ENCODE measurements at regions not wholly inside any gene's neighbourhood (a gene's known extent, or its start where the extent isn't known, plus 50 kb on each side); places are given as distances from the start of the nearest gene placed in this dataset.

DNA sequence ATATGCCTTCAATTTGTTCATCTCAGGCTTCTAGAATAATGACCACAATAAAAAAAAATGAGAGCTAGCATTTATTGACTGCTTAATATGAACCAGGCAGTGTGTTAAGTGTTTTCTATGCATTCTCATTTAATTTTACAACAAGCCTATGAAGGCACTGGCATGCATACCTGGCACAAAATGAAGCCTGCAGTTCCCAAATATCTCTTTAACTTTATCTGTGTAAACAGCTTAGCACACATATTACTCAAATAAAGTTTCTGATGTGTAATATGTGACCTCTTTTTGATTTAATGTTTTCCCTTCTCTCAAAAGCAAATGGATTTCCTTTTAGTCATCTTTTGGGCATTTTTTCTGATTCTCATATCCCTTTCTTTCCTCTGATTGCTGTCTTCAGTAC lies 671.8 kb downstream of the PCDH7 start:
- Histone ChIP-seq H3K27ac (no peak overlapping the region), H3K36me3 (replicated peaks in 1 of 2) (no peaks in the 10 kb centered on the region), H3K9me3 (replicated peaks in 1 of 3) (no peaks in the 10 kb centered on the region), H3K4me3 (no peak overlapping the region), H3K27me3 (no peaks in the 10 kb centered on the region), H3K4me1 (replicated peaks in 1 of 2) (no peaks in the 10 kb centered on the region)
- TF ChIP-seq CTCF (IDR thresholded peaks at IDR 0.05) (no peak), POLR2A (IDR thresholded peaks at IDR 0.05) (no peak)
- no peak for DNase-seq
- intact Hi-C loops (cut with DNase I): no loop called here

DNA sequence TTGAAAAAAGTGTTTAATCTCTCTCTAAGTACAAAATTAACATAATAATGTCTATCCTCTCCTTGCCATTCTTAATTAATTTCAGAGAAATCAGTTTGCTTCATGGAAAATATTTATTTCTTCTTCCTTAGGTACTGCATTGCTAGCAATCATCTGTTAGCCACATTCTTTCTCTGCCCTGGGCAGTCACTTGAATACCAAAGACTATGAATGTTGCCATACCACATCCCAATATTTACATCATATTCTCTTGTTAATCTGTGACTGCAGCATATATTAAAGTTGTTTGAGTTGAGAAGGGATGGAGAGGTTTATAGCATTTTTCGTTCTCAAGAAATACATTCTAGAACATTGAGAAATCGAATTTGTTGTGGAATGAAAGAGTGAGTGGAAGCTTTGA lies 672.8 kb downstream of the PCDH7 start:
- Histone ChIP-seq H3K4me3 (no peak overlapping the region), H3K27me3 (no peaks in the 10 kb centered on the region), H3K4me1 (replicated peaks in 1 of 2) (no peaks in the 10 kb centered on the region), H3K36me3 (replicated peaks in 1 of 2) (no peaks in the 10 kb centered on the region), H3K27ac (no peak overlapping the region), H3K9me3 (replicated peaks in 1 of 3) (no peaks in the 10 kb centered on the region)
- WGBS, 4 donors: 70 to 87% (median 73%) methylated on average over 2 of the region's 2 CpGs
- TF ChIP-seq CTCF (IDR thresholded peaks at IDR 0.05): no peak
- no peak for TF ChIP-seq POLR2A (IDR thresholded peaks at IDR 0.05)
- intact Hi-C loops (cut with DNase I): no loop called here
- DNase-seq: no peak

- TF ChIP-seq CTCF (IDR thresholded peaks at IDR 0.05): no peak
- TF ChIP-seq POLR2A (IDR thresholded peaks at IDR 0.05): no peak
- no peak for DNase-seq
- intact Hi-C loops (cut with DNase I): no loop called here
- H3K9me3 ChIP-seq (replicated peaks in 1 of 3): no peaks in the 10 kb centered on the region
- no peak overlapping the region for H3K4me3 ChIP-seq
- no peaks in the 10 kb centered on the region for H3K4me1 ChIP-seq (replicated peaks in 1 of 2)
- 72 to 78% (median 74%) methylated on average over 3 of the region's 3 CpGs for WGBS, 4 donors
- H3K27me3 ChIP-seq: no peaks in the 10 kb centered on the region
- no peak overlapping the region for H3K27ac ChIP-seq
- H3K36me3 ChIP-seq (replicated peaks in 1 of 2): no peaks in the 10 kb centered on the region
These were observed 688.0 kb downstream of the PCDH7 start for GRCh38 chr4:31408121-31408520.

- Histone ChIP-seq H3K27me3 (no peaks in the 10 kb centered on the region), H3K4me1 (replicated peaks in 1 of 2) (no peaks in the 10 kb centered on the region), H3K4me3 (no peak overlapping the region), H3K36me3 (replicated peaks in 1 of 2) (no peaks in the 10 kb centered on the region), H3K9me3 (replicated peaks in 1 of 3) (no peaks in the 10 kb centered on the region), H3K27ac (no peak overlapping the region)
- no peak for DNase-seq
- TF ChIP-seq CTCF (IDR thresholded peaks at IDR 0.05) (no peak), POLR2A (IDR thresholded peaks at IDR 0.05) (no peak)
- WGBS, 4 donors: 66 to 84% (median 77%) methylated on average over 1 of the region's 1 CpG
- intact Hi-C loops (cut with DNase I): no loop called here
These were observed 691.4 kb downstream of the PCDH7 start for GRCh38 chr4:31411565-31411964.

All from adrenal gland (tissue), 9 donors.